ENCODE measurements at regions not wholly inside any gene's neighbourhood (a gene's known extent, or its start where the extent isn't known, plus 50 kb on each side); places are given as distances from the start of the nearest gene placed in this dataset.

DNA sequence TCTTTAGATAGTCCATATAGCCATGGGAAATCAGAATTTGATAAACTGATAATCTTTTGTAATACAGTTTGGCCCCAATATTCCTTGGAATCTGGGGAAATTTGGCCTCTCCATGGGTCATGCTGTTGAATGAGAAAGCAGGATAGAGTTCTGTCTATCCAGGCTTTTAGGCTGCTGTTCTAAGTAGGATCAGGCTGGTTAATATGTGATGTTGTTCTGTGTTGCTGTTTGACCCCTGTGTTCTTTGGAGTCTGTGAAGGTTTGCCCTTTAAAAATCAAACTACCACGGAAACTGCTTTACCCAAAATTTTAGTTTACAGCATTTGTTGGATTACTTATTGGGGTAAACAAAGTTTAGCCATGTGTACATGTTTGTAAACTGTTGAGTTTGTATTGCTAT lies 114.5 kb downstream of the ZNF330 start:
- no peaks in the 10 kb centered on the region for H3K27me3 ChIP-seq (ENCODE audit: control insufficient read depth, insufficient read depth, low read length)
- no peak for DNase-seq
- FAIRE-seq, result no peak
- H3K9me3 ChIP-seq (ENCODE audit: control insufficient read depth in 2 of 3, insufficient read depth in 1 of 3, low read length in 3 of 3), result no peaks in the 10 kb centered on the region
- H3K36me3 ChIP-seq (ENCODE audit: control insufficient read depth in 2 of 3, insufficient read depth in 3 of 3, low read length in 3 of 3), result no peaks in the 10 kb centered on the region
- TF ChIP-seq, protein P1, sequence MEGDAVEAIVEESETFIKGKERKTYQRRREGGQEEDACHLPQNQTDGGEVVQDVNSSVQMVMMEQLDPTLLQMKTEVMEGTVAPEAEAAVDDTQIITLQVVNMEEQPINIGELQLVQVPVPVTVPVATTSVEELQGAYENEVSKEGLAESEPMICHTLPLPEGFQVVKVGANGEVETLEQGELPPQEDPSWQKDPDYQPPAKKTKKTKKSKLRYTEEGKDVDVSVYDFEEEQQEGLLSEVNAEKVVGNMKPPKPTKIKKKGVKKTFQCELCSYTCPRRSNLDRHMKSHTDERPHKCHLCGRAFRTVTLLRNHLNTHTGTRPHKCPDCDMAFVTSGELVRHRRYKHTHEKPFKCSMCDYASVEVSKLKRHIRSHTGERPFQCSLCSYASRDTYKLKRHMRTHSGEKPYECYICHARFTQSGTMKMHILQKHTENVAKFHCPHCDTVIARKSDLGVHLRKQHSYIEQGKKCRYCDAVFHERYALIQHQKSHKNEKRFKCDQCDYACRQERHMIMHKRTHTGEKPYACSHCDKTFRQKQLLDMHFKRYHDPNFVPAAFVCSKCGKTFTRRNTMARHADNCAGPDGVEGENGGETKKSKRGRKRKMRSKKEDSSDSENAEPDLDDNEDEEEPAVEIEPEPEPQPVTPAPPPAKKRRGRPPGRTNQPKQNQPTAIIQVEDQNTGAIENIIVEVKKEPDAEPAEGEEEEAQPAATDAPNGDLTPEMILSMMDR (IDR thresholded peaks at IDR 0.05; ENCODE audit: borderline replicate concordance, extremely low read depth, insufficient read depth), result no peak
- peaks cover 0 to 20% (median 5%) of the 10 kb centered on the region in 3 donors for H3K4me1 ChIP-seq (ENCODE audit: control insufficient read depth in 2 of 3, insufficient read depth in 2 of 3, low read depth in 1 of 3, low read length in 3 of 3)
- H3K4me3 ChIP-seq (ENCODE audit: low read length in 3 of 3), result peak overlapping the region in 1 of 3 donors; percentile 32
- peak overlapping the region; percentile 44 to 73 for H3K27ac ChIP-seq (ENCODE audit: low read depth in 2 of 2, low read length in 2 of 2)
- intact Hi-C loops (cut with DNase I), result no loop called here
- peak overlapping the region in 1 of 3 donors; percentile 37 for H3K9ac ChIP-seq (ENCODE audit: low read length in 3 of 3)

GRCh38 chr4:141338238-141338637 lies 117.5 kb downstream of the ZNF330 start:
- intact Hi-C loops (cut with DNase I), result no loop called here
- TF ChIP-seq, protein P1 (IDR thresholded peaks at IDR 0.05; ENCODE audit: borderline replicate concordance, extremely low read depth, insufficient read depth), result no peak
- H3K9me3 ChIP-seq (ENCODE audit: control insufficient read depth in 2 of 3, insufficient read depth in 1 of 3, low read length in 3 of 3), result no peaks in the 10 kb centered on the region
- peak overlapping the region in 1 of 2 donors; percentile 57 for H3K27ac ChIP-seq (ENCODE audit: low read depth in 2 of 2, low read length in 2 of 2)
- H3K4me1 ChIP-seq (ENCODE audit: control insufficient read depth in 2 of 3, insufficient read depth in 2 of 3, low read depth in 1 of 3, low read length in 3 of 3), result peaks cover 0 to 23% (median 5%) of the 10 kb centered on the region in 3 donors
- H3K9ac ChIP-seq (ENCODE audit: low read length in 3 of 3), result no peak overlapping the region
- H3K4me3 ChIP-seq (ENCODE audit: low read length in 3 of 3), result no peak overlapping the region
- FAIRE-seq (no peak), DNase-seq (no peak)
- H3K27me3 ChIP-seq (ENCODE audit: control insufficient read depth, insufficient read depth, low read length), result no peaks in the 10 kb centered on the region
- H3K36me3 ChIP-seq (ENCODE audit: control insufficient read depth in 2 of 3, insufficient read depth in 3 of 3, low read length in 3 of 3), result no peaks in the 10 kb centered on the region

DNA sequence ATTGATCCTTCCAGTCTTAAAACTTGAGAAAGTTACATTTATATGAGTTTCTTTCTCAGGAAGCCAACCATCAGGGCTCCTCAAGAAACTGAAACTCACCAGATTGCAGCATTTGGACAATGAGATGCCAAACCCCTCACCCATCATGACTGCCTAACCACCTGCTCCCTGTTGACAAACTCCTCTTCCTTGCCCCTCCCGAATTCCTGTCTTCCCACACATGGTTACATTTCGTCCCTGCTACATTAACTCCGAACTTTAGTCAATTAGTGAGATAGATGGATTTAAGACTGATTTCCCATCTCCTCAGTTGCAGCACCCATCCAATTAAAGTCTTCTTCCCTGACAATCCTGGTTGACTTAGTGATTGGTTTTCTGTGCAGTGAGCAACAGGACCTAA lies 118.7 kb downstream of the ZNF330 start:
- Histone ChIP-seq H3K9ac (ENCODE audit: low read length in 3 of 3) (no peak overlapping the region), H3K36me3 (ENCODE audit: control insufficient read depth in 2 of 3, insufficient read depth in 3 of 3, low read length in 3 of 3) (no peaks in the 10 kb centered on the region), H3K27me3 (ENCODE audit: control insufficient read depth, insufficient read depth, low read length) (no peaks in the 10 kb centered on the region), H3K27ac (ENCODE audit: low read depth in 2 of 2, low read length in 2 of 2) (peak overlapping the region in 1 of 2 donors; percentile 23), H3K4me3 (ENCODE audit: low read length in 3 of 3) (peak overlapping the region in 2 of 3 donors; percentile 28 to 42), H3K4me1 (ENCODE audit: control insufficient read depth in 2 of 3, insufficient read depth in 2 of 3, low read depth in 1 of 3, low read length in 3 of 3) (peaks cover 0 to 23% (median 5%) of the 10 kb centered on the region in 3 donors), H3K9me3 (ENCODE audit: control insufficient read depth in 2 of 3, insufficient read depth in 1 of 3, low read length in 3 of 3) (no peaks in the 10 kb centered on the region)
- DNase-seq (peak in 3 of 5 donors; percentile 24 to 77 (median 74)), FAIRE-seq (no peak)
- intact Hi-C loops (cut with DNase I), result no loop called here
- TF ChIP-seq, protein P1 (IDR thresholded peaks at IDR 0.05; ENCODE audit: borderline replicate concordance, extremely low read depth, insufficient read depth), result no peak

DNA sequence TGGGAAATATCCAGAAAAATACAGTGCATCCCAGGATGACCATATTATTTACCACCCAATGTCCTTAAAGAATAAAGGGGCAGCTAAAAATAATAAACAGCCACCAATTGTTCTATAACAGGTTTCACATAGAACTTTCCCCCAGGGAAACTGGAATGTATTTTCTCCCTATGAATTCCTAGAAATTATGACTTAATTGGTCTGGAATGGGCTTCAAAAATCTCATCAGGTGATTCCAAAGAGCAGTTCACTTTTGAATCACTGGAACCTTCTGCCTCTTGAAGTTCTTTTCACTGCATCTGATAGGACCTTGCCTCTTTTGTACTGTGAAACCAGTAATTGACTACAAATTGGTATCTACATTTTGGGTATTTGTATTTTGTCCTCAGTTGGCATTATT lies 119.3 kb downstream of the ZNF330 start:
- TF ChIP-seq, protein P1 (IDR thresholded peaks at IDR 0.05; ENCODE audit: borderline replicate concordance, extremely low read depth, insufficient read depth), result no peak
- FAIRE-seq (no peak), DNase-seq (no peak)
- H3K27ac ChIP-seq (ENCODE audit: low read depth in 2 of 2, low read length in 2 of 2), result peak overlapping the region in 1 of 2 donors; percentile 23
- no peaks in the 10 kb centered on the region for H3K36me3 ChIP-seq (ENCODE audit: control insufficient read depth in 2 of 3, insufficient read depth in 3 of 3, low read length in 3 of 3)
- intact Hi-C loops (cut with DNase I), result no loop called here
- H3K4me3 ChIP-seq (ENCODE audit: low read length in 3 of 3), result no peak overlapping the region
- H3K4me1 ChIP-seq (ENCODE audit: control insufficient read depth in 2 of 3, insufficient read depth in 2 of 3, low read depth in 1 of 3, low read length in 3 of 3), result peaks cover 0 to 21% (median 5%) of the 10 kb centered on the region in 3 donors
- H3K27me3 ChIP-seq (ENCODE audit: control insufficient read depth, insufficient read depth, low read length), result no peaks in the 10 kb centered on the region
- no peaks in the 10 kb centered on the region for H3K9me3 ChIP-seq (ENCODE audit: control insufficient read depth in 2 of 3, insufficient read depth in 1 of 3, low read length in 3 of 3)
- no peak overlapping the region for H3K9ac ChIP-seq (ENCODE audit: low read length in 3 of 3)
